K562 (cell line): ENCODE measurements at regions not wholly inside any gene's neighbourhood (a gene's known extent, or its start where the extent isn't known, plus 50 kb on each side); places are given as distances from the start of the nearest gene placed in this dataset.

ENCODE experiments used
- ATF7 ChIP-seq: fragments of 450-650 bp; IDR thresholded peaks from 2 replicates; pipeline ENCODE4 v1.7.1; 2014; ENCODE audit warnings: mild to moderate bottlenecking, moderate library complexity
- CHD2 ChIP-seq: IDR thresholded peaks from 2 replicates; pipeline ENCODE4 v1.6.1; 2011; ENCODE audit warnings: low read depth, low read length
- HCFC1 ChIP-seq: IDR thresholded peaks from 2 replicates; pipeline ENCODE4 v1.6.1; 2012; ENCODE audit warnings: low read depth, low read length, improper control_type of control experiment
- KAT7 ChIP-seq: sonication (generic); formaldehyde crosslinking; IDR thresholded peaks from 2 replicates; pipeline ENCODE4 v1.8.0; 2022; ENCODE audit warnings: missing genetic modification reagents, mild to moderate bottlenecking, borderline replicate concordance
- POLR2A ChIP-seq: fragments of 450-650 bp; conservative IDR thresholded peaks from 2 replicates; pipeline ENCODE4 v1.6.1; 2016
- SMC3 ChIP-seq: conservative IDR thresholded peaks from 2 replicates; pipeline ENCODE4 v1.6.1; 2011; ENCODE audit warnings: low read depth, low read length, improper control_type of control experiment; ENCODE audit not compliant: insufficient read depth
- U2AF2 ChIP-seq: fragments of 200-400 bp; formaldehyde crosslinking; optimal IDR thresholded peaks from 2 replicates; pipeline ENCODE3; 2017; ENCODE audit warnings: low read depth, mild to moderate bottlenecking, low read length
- ZC3H11A ChIP-seq: IDR thresholded peaks from 2 replicates; pipeline ENCODE4 v1.6.1; 2012; ENCODE audit warnings: low read depth, low read length, improper control_type of control experiment
- TF ChIP-seq, protein P1 (sequence below): sonication (generic); formaldehyde crosslinking; IDR thresholded peaks from 2 replicates; pipeline ENCODE4 v1.8.1; 2022; ENCODE audit warnings: missing genetic modification reagents

DNA sequence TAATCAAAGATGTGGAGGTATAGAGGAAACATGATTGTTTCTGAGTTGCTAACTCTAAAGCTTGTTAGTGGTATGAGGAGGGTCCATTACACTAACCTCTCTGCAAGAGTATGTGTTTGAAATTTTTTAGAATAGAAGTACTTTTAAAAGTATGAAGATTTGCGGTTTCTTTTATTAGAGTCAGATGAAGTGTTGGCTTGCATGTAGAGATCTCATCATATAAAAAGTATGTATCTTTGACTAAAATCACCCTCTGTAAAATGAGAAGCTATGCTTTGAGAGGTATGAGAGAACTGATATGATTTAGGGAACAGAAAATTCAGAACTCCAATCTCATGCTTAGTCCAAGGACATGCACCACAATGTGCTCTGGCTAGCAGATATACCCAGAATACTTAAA, 140.4 kb upstream of the MBNL1 start:
- TF ChIP-seq ATF7 (no peak), HCFC1 (no peak), ZC3H11A (no peak), CHD2 (no peak), POLR2A (no peak), SMC3 (no peak), U2AF2 (no peak), KAT7 (CRISPR knock-in tag) (no peak)
- TF ChIP-seq, protein P1, sequence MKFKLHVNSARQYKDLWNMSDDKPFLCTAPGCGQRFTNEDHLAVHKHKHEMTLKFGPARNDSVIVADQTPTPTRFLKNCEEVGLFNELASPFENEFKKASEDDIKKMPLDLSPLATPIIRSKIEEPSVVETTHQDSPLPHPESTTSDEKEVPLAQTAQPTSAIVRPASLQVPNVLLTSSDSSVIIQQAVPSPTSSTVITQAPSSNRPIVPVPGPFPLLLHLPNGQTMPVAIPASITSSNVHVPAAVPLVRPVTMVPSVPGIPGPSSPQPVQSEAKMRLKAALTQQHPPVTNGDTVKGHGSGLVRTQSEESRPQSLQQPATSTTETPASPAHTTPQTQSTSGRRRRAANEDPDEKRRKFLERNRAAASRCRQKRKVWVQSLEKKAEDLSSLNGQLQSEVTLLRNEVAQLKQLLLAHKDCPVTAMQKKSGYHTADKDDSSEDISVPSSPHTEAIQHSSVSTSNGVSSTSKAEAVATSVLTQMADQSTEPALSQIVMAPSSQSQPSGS, result no peak
